HepG2 (cell line): ENCODE measurements at regions not wholly inside any gene's neighbourhood (a gene's known extent, or its start where the extent isn't known, plus 50 kb on each side); places are given as distances from the start of the nearest gene placed in this dataset.

Experiments
- ARNT ChIP-seq: fragments of 450-650 bp; IDR thresholded peaks from 2 replicates; pipeline ENCODE4 v1.6.1; 2017
- CBX2 ChIP-seq, 2 experiments: fragments of 200-600 bp in 1 of 2; sonication (generic); formaldehyde crosslinking in 1 of 2; IDR thresholded peaks; 2 replicates each; pipeline versions ENCODE4 v1.7.0 to v1.8.1; 2018 to 2022; ENCODE audit warnings: low read depth in 2 of 2, low read length in 1 of 2, mild to moderate bottlenecking in 1 of 2, missing genetic modification reagents in 1 of 2
- CEBPB ChIP-seq: IDR thresholded peaks from 2 replicates; pipeline ENCODE4 v1.6.1; 2011; ENCODE audit warnings: low read depth, low read length, improper control_type of control experiment, borderline replicate concordance
- CTCF ChIP-seq: sonication (generic); formaldehyde crosslinking; IDR thresholded peaks from 2 replicates; pipeline ENCODE4 v1.5.0; 2020; ENCODE audit warnings: mild to moderate bottlenecking, missing genetic modification reagents, moderate library complexity
- HNRNPUL1 ChIP-seq: fragments of 200-400 bp; formaldehyde crosslinking; IDR thresholded peaks from 2 replicates; pipeline ENCODE4 v1.6.1; 2017; ENCODE audit warnings: low read depth, mild to moderate bottlenecking, low read length, moderate library complexity
- KDM3A ChIP-seq: IDR thresholded peaks from 2 replicates; pipeline ENCODE4 v1.6.1; 2018; ENCODE audit warnings: low read depth, missing compliant biosample characterization
- MAFK ChIP-seq, 2 experiments: IDR thresholded peaks in 1 of 2; conservative IDR thresholded peaks in 1 of 2; 2 replicates each; pipeline ENCODE4 v1.6.1; 2011; ENCODE audit warnings: improper control_type of control experiment in 2 of 2, low read length in 2 of 2
- POLR2A ChIP-seq, 2 experiments: IDR thresholded peaks; 2 replicates each; pipeline ENCODE4 v1.6.1; 2011; ENCODE audit warnings: low read depth in 2 of 2, low read length in 2 of 2, mild to moderate bottlenecking in 1 of 2, moderate library complexity in 1 of 2; ENCODE audit not compliant: insufficient read depth in 1 of 2
- SMARCE1 ChIP-seq: fragments of 450-650 bp; IDR thresholded peaks from 2 replicates; pipeline ENCODE4 v1.6.1; 2017; ENCODE audit warnings: borderline replicate concordance
- TRAFD1 ChIP-seq: sonication (generic); formaldehyde crosslinking; IDR thresholded peaks from 2 replicates; pipeline ENCODE4 v1.5.1; 2020; ENCODE audit warnings: missing genetic modification reagents, mild to moderate bottlenecking, borderline replicate concordance
- USF2 ChIP-seq, 2 experiments: sonication (generic) in 1 of 2; formaldehyde crosslinking in 1 of 2; IDR thresholded peaks; 2 replicates each; pipeline versions ENCODE4 v1.5.1 to v1.6.1; 2011 to 2020; ENCODE audit warnings: borderline replicate concordance in 1 of 2, low read depth in 1 of 2, low read length in 1 of 2, mild to moderate bottlenecking in 1 of 2, missing genetic modification reagents in 1 of 2, moderate library complexity in 1 of 2
- ZFP82 ChIP-seq: sonication (generic); formaldehyde crosslinking; IDR thresholded peaks from 2 replicates; pipeline ENCODE4 v1.5.1; 2020; ENCODE audit warnings: mild to moderate bottlenecking, missing genetic modification reagents, borderline replicate concordance
- ZNF280B ChIP-seq: sonication (generic); formaldehyde crosslinking; IDR thresholded peaks from 2 replicates; pipeline ENCODE4 v1.5.0; 2020; ENCODE audit warnings: missing genetic modification reagents, mild to moderate bottlenecking, borderline replicate concordance
- ZNF318 ChIP-seq: sonication (generic); formaldehyde crosslinking; IDR thresholded peaks from 2 replicates; pipeline ENCODE4 v1.4.0; 2020; ENCODE audit warnings: mild to moderate bottlenecking, missing genetic modification reagents

- no peak for TF ChIP-seq CBX2 (IDR thresholded peaks at IDR 0.05; ENCODE audit: low read depth, low read length)
- no peak for TF ChIP-seq CBX2 (CRISPR knock-in tag; IDR thresholded peaks at IDR 0.05; ENCODE audit: low read depth)
- no peak for TF ChIP-seq ARNT
- no peak for TF ChIP-seq ZNF280B (CRISPR knock-in tag)
- no peak for TF ChIP-seq ZNF318
- TF ChIP-seq MAFK (conservative IDR thresholded peaks at IDR 0.05 in 1 of 2, IDR thresholded peaks at IDR 0.05 in 1 of 2; ENCODE audit: low read length in 2 of 2): no peak
- no peak for TF ChIP-seq SMARCE1
- TF ChIP-seq CTCF: no peak
- TF ChIP-seq TRAFD1 (CRISPR knock-in tag): no peak
- no peak for TF ChIP-seq ZFP82 (CRISPR knock-in tag)
- no peak for TF ChIP-seq POLR2A (IDR thresholded peaks at IDR 0.05; ENCODE audit: insufficient read depth in 1 of 2, low read depth in 2 of 2, low read length in 2 of 2)
- no peak for TF ChIP-seq KDM3A (CRISPR knock-in tag)
- no peak for TF ChIP-seq USF2 (IDR thresholded peaks at IDR 0.05; ENCODE audit: low read depth, low read length)
- TF ChIP-seq USF2 (CRISPR knock-in tag; IDR thresholded peaks at IDR 0.05; ENCODE audit: borderline replicate concordance): no peak
- no peak for TF ChIP-seq CEBPB
- TF ChIP-seq HNRNPUL1: no peak
Measured at GRCh38 chr6:22115559-22115958, 181.3 kb downstream of the PRL start.
